ENCODE measurements at regions not wholly inside any gene's neighbourhood (a gene's known extent, or its start where the extent isn't known, plus 50 kb on each side); places are given as distances from the start of the nearest gene placed in this dataset.

- no peak overlapping the region for H3K4me3 ChIP-seq (ENCODE audit: low read depth, low read length)
- TF ChIP-seq CTCF (IDR thresholded peaks at IDR 0.05; ENCODE audit: control insufficient read depth, extremely low read depth, insufficient read depth) = no peak
- DNase-seq (ENCODE audit: low read depth) = no peak
Observed at GRCh38 chr20:22374678-22375590, 209.4 kb downstream of the FOXA2 start.

GRCh38 chr20:22374066-22374465 lies 210.3 kb downstream of the FOXA2 start:
- TF ChIP-seq CTCF (IDR thresholded peaks at IDR 0.05; ENCODE audit: control insufficient read depth, extremely low read depth, insufficient read depth) = no peak
- DNase-seq (ENCODE audit: low read depth) = peak; percentile 91
- H3K4me3 ChIP-seq (ENCODE audit: low read depth, low read length) = no peak overlapping the region

GRCh38 chr20:22373164-22373895 lies 211.0 kb downstream of the FOXA2 start:
- no peak for TF ChIP-seq CTCF (IDR thresholded peaks at IDR 0.05; ENCODE audit: control insufficient read depth, extremely low read depth, insufficient read depth)
- no peak for DNase-seq (ENCODE audit: low read depth)
- no peak overlapping the region for H3K4me3 ChIP-seq (ENCODE audit: low read depth, low read length)

- no peak for DNase-seq (ENCODE audit: low read depth)
- TF ChIP-seq CTCF (IDR thresholded peaks at IDR 0.05; ENCODE audit: control insufficient read depth, extremely low read depth, insufficient read depth) = no peak
- H3K4me3 ChIP-seq (ENCODE audit: low read depth, low read length) = no peak overlapping the region
Observed at GRCh38 chr20:22371843-22372242, 212.5 kb downstream of the FOXA2 start.

- H3K4me3 ChIP-seq (ENCODE audit: low read depth, low read length) = no peak overlapping the region
- no peak for DNase-seq (ENCODE audit: low read depth)
- no peak for TF ChIP-seq CTCF (IDR thresholded peaks at IDR 0.05; ENCODE audit: control insufficient read depth, extremely low read depth, insufficient read depth)
Observed at GRCh38 chr20:22370137-22370536, 214.2 kb downstream of the FOXA2 start.

- H3K4me3 ChIP-seq (ENCODE audit: low read depth, low read length) = no peak overlapping the region
- TF ChIP-seq CTCF (IDR thresholded peaks at IDR 0.05; ENCODE audit: control insufficient read depth, extremely low read depth, insufficient read depth) = no peak
- no peak for DNase-seq (ENCODE audit: low read depth)
Observed at GRCh38 chr20:22369100-22369499, 215.3 kb downstream of the FOXA2 start.
